NB4 (cell line): ENCODE measurements at regions not wholly inside any gene's neighbourhood (a gene's known extent, or its start where the extent isn't known, plus 50 kb on each side); places are given as distances from the start of the nearest gene placed in this dataset.

Experiments used
- CTCF ChIP-seq: IDR thresholded peaks from one replicate; pipeline ENCODE4 v1.5.1; 2012; ENCODE audit warnings: low read depth, low read length
- POLR2A ChIP-seq: IDR thresholded peaks from 2 replicates; pipeline ENCODE4 v1.6.1; 2011; ENCODE audit warnings: mild to moderate bottlenecking; ENCODE audit not compliant: insufficient read length; ENCODE audit errors: extremely low read depth

- TF ChIP-seq CTCF, result no peak
- no peak for TF ChIP-seq POLR2A
Measured at GRCh38 chr1:147086129-147086528, 86.1 kb downstream of the PRKAB2 start.
